IMR-90 (cell line): ENCODE measurements at regions not wholly inside any gene's neighbourhood (a gene's known extent, or its start where the extent isn't known, plus 50 kb on each side); places are given as distances from the start of the nearest gene placed in this dataset.

Experiments used
- BHLHE40 ChIP-seq: fragments of 150-350 bp; IDR thresholded peaks from 2 replicates; pipeline ENCODE4 v1.6.1; 2016; ENCODE audit warnings: mild to moderate bottlenecking, low read depth, low read length
- CHD1 ChIP-seq: IDR thresholded peaks from 2 replicates; pipeline ENCODE4 v1.6.1; 2012; ENCODE audit warnings: low read depth, low read length, improper control_type of control experiment
- MAZ ChIP-seq: IDR thresholded peaks from 2 replicates; pipeline ENCODE4 v1.6.1; 2012; ENCODE audit warnings: low read depth, mild to moderate bottlenecking, low read length, improper control_type of control experiment, moderate library complexity, borderline replicate concordance
- MXI1 ChIP-seq: IDR thresholded peaks from 2 replicates; pipeline ENCODE4 v1.6.1; 2012; ENCODE audit warnings: low read depth, mild to moderate bottlenecking, low read length, moderate library complexity, borderline replicate concordance
- POLR2A ChIP-seq: IDR thresholded peaks from 2 replicates; pipeline ENCODE4 v1.6.1; 2012; ENCODE audit warnings: mild to moderate bottlenecking, low read depth, low read length
- RAD21 ChIP-seq: IDR thresholded peaks from 2 replicates; pipeline ENCODE4 v1.6.1; 2012; ENCODE audit warnings: low read length, improper control_type of control experiment
- RFX5 ChIP-seq: IDR thresholded peaks from 2 replicates; pipeline ENCODE4 v1.8.0; 2012; ENCODE audit warnings: low read depth, mild to moderate bottlenecking, low read length, moderate library complexity
- TF ChIP-seq, protein P1 (sequence below): fragments of 150-350 bp; IDR thresholded peaks from 2 replicates; pipeline ENCODE4 v1.6.1; 2017; ENCODE audit warnings: mild to moderate bottlenecking, antibody characterized with exemption, low read length, low read depth
- TF ChIP-seq, protein P2 (sequence below): conservative IDR thresholded peaks from 2 replicates; pipeline ENCODE4 v1.5.1; 2012; ENCODE audit warnings: mild to moderate bottlenecking, low read depth, low read length, improper control_type of control experiment
- TF ChIP-seq, protein P3 (sequence below): fragments of 150-350 bp; IDR thresholded peaks from 2 replicates; pipeline ENCODE4 v1.6.1; 2016; ENCODE audit warnings: low read depth, mild to moderate bottlenecking, low read length, moderate library complexity, borderline replicate concordance

DNA sequence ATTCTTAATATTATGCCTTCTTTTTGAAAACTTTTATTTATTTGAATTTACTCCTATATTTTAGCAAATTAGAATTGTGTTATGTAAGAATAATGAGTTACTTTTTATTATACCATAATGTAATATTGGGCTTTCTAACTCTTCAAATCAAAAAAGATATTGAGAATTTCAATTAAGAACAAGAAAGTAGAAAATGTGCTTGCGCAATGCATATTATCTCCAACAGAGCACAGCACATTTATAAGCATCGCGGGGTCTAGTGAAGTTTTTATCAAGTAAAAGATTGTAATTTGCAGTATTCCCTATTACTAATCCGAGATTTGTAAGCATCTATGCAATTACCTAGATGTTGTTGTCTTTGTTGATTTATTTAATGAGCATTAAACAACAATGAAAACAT, 829.1 kb upstream of the CNTNAP5 start:
- TF ChIP-seq, protein P1, sequence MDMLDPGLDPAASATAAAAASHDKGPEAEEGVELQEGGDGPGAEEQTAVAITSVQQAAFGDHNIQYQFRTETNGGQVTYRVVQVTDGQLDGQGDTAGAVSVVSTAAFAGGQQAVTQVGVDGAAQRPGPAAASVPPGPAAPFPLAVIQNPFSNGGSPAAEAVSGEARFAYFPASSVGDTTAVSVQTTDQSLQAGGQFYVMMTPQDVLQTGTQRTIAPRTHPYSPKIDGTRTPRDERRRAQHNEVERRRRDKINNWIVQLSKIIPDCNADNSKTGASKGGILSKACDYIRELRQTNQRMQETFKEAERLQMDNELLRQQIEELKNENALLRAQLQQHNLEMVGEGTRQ, result no peak
- TF ChIP-seq MAZ (no peak), CHD1 (no peak), POLR2A (no peak), MXI1 (no peak), RFX5 (no peak), BHLHE40 (no peak), RAD21 (no peak)
- TF ChIP-seq, protein P2, sequence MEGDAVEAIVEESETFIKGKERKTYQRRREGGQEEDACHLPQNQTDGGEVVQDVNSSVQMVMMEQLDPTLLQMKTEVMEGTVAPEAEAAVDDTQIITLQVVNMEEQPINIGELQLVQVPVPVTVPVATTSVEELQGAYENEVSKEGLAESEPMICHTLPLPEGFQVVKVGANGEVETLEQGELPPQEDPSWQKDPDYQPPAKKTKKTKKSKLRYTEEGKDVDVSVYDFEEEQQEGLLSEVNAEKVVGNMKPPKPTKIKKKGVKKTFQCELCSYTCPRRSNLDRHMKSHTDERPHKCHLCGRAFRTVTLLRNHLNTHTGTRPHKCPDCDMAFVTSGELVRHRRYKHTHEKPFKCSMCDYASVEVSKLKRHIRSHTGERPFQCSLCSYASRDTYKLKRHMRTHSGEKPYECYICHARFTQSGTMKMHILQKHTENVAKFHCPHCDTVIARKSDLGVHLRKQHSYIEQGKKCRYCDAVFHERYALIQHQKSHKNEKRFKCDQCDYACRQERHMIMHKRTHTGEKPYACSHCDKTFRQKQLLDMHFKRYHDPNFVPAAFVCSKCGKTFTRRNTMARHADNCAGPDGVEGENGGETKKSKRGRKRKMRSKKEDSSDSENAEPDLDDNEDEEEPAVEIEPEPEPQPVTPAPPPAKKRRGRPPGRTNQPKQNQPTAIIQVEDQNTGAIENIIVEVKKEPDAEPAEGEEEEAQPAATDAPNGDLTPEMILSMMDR, result no peak
- TF ChIP-seq, protein P3, sequence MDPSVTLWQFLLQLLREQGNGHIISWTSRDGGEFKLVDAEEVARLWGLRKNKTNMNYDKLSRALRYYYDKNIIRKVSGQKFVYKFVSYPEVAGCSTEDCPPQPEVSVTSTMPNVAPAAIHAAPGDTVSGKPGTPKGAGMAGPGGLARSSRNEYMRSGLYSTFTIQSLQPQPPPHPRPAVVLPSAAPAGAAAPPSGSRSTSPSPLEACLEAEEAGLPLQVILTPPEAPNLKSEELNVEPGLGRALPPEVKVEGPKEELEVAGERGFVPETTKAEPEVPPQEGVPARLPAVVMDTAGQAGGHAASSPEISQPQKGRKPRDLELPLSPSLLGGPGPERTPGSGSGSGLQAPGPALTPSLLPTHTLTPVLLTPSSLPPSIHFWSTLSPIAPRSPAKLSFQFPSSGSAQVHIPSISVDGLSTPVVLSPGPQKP, result no peak
